NT2/D1 (cell line): ENCODE measurements at regions not wholly inside any gene's neighbourhood (a gene's known extent, or its start where the extent isn't known, plus 50 kb on each side); places are given as distances from the start of the nearest gene placed in this dataset.
"Not testable (repeated sequence)": the region's sequence is repeated elsewhere in the genome, so short reads cannot be mapped to it uniquely, and the experiment has no call there.

Experiments used
- DNase-seq: peaks from one replicate; pipeline ENCODE4 v3.0.0-alpha.2; 2011; ENCODE audit warnings: low read depth, low spot score
- H3K27me3 ChIP-seq: 2 replicates; pipeline ENCODE4 v1.6.0; 2011; ENCODE audit warnings: mild to moderate bottlenecking; ENCODE audit not compliant: insufficient read length, insufficient read depth
- H3K36me3 ChIP-seq: 2 replicates; pipeline ENCODE4 v1.6.1; 2011; ENCODE audit warnings: mild to moderate bottlenecking, low read length, mixed read lengths; ENCODE audit not compliant: insufficient read depth, insufficient read length
- H3K4me1 ChIP-seq: 2 replicates; pipeline ENCODE4 v1.5.1; 2011; ENCODE audit not compliant: insufficient read depth, insufficient read length
- H3K4me3 ChIP-seq: 2 replicates; pipeline ENCODE4 v1.5.1; 2011; ENCODE audit warnings: low read depth; ENCODE audit not compliant: insufficient read length
- H3K9ac ChIP-seq: 2 replicates; pipeline ENCODE4 v1.6.0; 2011; ENCODE audit warnings: low read depth; ENCODE audit not compliant: insufficient read length
- H3K9me3 ChIP-seq: 2 replicates; pipeline ENCODE4 v1.5.1; 2011; ENCODE audit warnings: mild to moderate bottlenecking, low read length; ENCODE audit not compliant: insufficient read depth
- SUZ12 ChIP-seq: IDR thresholded peaks from 2 replicates; pipeline ENCODE4 v1.6.1; 2011; ENCODE audit not compliant: insufficient read length, insufficient read depth; ENCODE audit errors: extremely low read depth
- YY1 ChIP-seq: IDR thresholded peaks from 2 replicates; pipeline ENCODE4 v1.6.1; 2011; ENCODE audit not compliant: insufficient read length, insufficient read depth
- ZNF274 ChIP-seq: IDR thresholded peaks from 2 replicates; pipeline ENCODE4 v1.6.1; 2011; ENCODE audit warnings: mild to moderate bottlenecking, low read depth, low read length

GRCh38 chr1:147348592-147348991 lies 106.1 kb downstream of the CHD1L start:
- DNase-seq, H3K4me1 ChIP-seq, H3K9me3 ChIP-seq, H3K27me3 ChIP-seq, H3K36me3 ChIP-seq, H3K4me3 ChIP-seq, H3K9ac ChIP-seq: not testable (repeated sequence)

- H3K9me3 ChIP-seq = no peaks in the 10 kb centered on the region
- no peak overlapping the region for H3K4me3 ChIP-seq
- no peak for DNase-seq
- TF ChIP-seq SUZ12 (no peak), ZNF274 (no peak), YY1 (no peak)
- no peaks in the 10 kb centered on the region for H3K4me1 ChIP-seq
- no peaks in the 10 kb centered on the region for H3K27me3 ChIP-seq
- no peaks in the 10 kb centered on the region for H3K36me3 ChIP-seq
- no peak overlapping the region for H3K9ac ChIP-seq
These were observed 107.0 kb downstream of the CHD1L start for GRCh38 chr1:147349533-147349932.

- H3K4me1 ChIP-seq = no peaks in the 10 kb centered on the region
- no peaks in the 10 kb centered on the region for H3K27me3 ChIP-seq
- no peak overlapping the region for H3K4me3 ChIP-seq
- no peaks in the 10 kb centered on the region for H3K9me3 ChIP-seq
- DNase-seq = no peak
- TF ChIP-seq YY1 = no peak
- TF ChIP-seq SUZ12 = no peak
- no peaks in the 10 kb centered on the region for H3K36me3 ChIP-seq
- H3K9ac ChIP-seq = no peak overlapping the region
These were observed 108.8 kb downstream of the CHD1L start for GRCh38 chr1:147351140-147351835.

GRCh38 chr1:147377263-147378246 lies 135.1 kb downstream of the CHD1L start:
- TF ChIP-seq YY1 = no peak
- no peak for TF ChIP-seq ZNF274
- TF ChIP-seq SUZ12 = no peak
- H3K36me3 ChIP-seq = no peaks in the 10 kb centered on the region
- H3K9ac ChIP-seq = no peak overlapping the region
- H3K4me1 ChIP-seq = no peaks in the 10 kb centered on the region
- H3K9me3 ChIP-seq = peaks cover 9% of the 10 kb centered on the region
- H3K27me3 ChIP-seq = no peaks in the 10 kb centered on the region
- no peak for DNase-seq
- H3K4me3 ChIP-seq = no peak overlapping the region

GRCh38 chr1:147379889-147380288 lies 137.4 kb downstream of the CHD1L start:
- Histone ChIP-seq H3K4me1 (no peaks in the 10 kb centered on the region), H3K36me3 (no peaks in the 10 kb centered on the region), H3K27me3 (no peaks in the 10 kb centered on the region), H3K4me3 (no peak overlapping the region), H3K9me3 (no peaks in the 10 kb centered on the region), H3K9ac (no peak overlapping the region)
- TF ChIP-seq ZNF274 = no peak
- no peak for TF ChIP-seq SUZ12
- TF ChIP-seq YY1 = no peak
- no peak for DNase-seq

GRCh38 chr1:147384804-147385203 lies 142.3 kb downstream of the CHD1L start:
- H3K4me3 ChIP-seq = no peak overlapping the region
- no peak overlapping the region for H3K9ac ChIP-seq
- peaks cover 4% of the 10 kb centered on the region for H3K4me1 ChIP-seq
- no peak for TF ChIP-seq YY1
- TF ChIP-seq ZNF274 = no peak
- TF ChIP-seq SUZ12 = no peak
- no peaks in the 10 kb centered on the region for H3K9me3 ChIP-seq
- H3K27me3 ChIP-seq = no peaks in the 10 kb centered on the region
- no peak for DNase-seq
- H3K36me3 ChIP-seq = no peaks in the 10 kb centered on the region

- Histone ChIP-seq H3K9me3 (peaks cover 10% of the 10 kb centered on the region; the same call in 1 of the 2 replicates), H3K27me3 (no peaks in the 10 kb centered on the region), H3K4me3 (no peak overlapping the region), H3K4me1 (peaks cover 4% of the 10 kb centered on the region), H3K36me3 (no peaks in the 10 kb centered on the region), H3K9ac (no peak overlapping the region)
- TF ChIP-seq ZNF274 (no peak), SUZ12 (no peak), YY1 (no peak)
- DNase-seq = no peak
These were observed 146.5 kb downstream of the CHD1L start for GRCh38 chr1:147388969-147389368.
